C4-2B (cell line): ENCODE measurements at regions not wholly inside any gene's neighbourhood (a gene's known extent, or its start where the extent isn't known, plus 50 kb on each side); places are given as distances from the start of the nearest gene placed in this dataset.
A peak's percentile ranks its signal among the peaks of the same experiment; 100 is the strongest.
"Not testable (repeated sequence)": the region's sequence is repeated elsewhere in the genome, so short reads cannot be mapped to it uniquely, and the experiment has no call there.

Experiments
- H3K27ac ChIP-seq: fragments of 450-650 bp; 2 replicates; pipeline ENCODE4 v1.5.1; 2017
- ZFX ChIP-seq: fragments of 450-650 bp; IDR thresholded peaks from 2 replicates; pipeline ENCODE4 v1.6.1; 2017
- TF ChIP-seq, protein P1 (sequence below): fragments of 450-650 bp; conservative IDR thresholded peaks from 2 replicates; pipeline ENCODE4 v1.5.1; 2017; ENCODE audit warnings: mild to moderate bottlenecking

DNA sequence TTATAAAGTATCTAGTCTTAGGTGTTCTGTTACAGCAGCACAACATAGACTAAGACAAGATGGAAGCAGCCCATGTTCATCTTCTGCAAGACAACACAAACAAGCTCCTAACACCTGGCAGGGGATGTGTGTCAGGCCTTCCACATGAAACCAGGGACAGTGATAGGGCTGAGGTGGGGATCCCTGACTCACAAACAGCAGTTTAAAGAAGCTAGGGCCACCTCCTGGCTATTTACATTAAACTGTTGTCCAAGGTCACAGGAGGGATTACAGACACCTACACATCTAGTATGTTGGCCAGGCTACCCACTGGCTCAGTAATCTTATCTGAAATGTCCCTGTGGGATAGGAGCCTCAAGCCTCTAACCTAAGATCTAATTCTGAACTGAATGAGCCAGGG, 211.3 kb downstream of the MINAR1 start:
- TF ChIP-seq, protein P1, sequence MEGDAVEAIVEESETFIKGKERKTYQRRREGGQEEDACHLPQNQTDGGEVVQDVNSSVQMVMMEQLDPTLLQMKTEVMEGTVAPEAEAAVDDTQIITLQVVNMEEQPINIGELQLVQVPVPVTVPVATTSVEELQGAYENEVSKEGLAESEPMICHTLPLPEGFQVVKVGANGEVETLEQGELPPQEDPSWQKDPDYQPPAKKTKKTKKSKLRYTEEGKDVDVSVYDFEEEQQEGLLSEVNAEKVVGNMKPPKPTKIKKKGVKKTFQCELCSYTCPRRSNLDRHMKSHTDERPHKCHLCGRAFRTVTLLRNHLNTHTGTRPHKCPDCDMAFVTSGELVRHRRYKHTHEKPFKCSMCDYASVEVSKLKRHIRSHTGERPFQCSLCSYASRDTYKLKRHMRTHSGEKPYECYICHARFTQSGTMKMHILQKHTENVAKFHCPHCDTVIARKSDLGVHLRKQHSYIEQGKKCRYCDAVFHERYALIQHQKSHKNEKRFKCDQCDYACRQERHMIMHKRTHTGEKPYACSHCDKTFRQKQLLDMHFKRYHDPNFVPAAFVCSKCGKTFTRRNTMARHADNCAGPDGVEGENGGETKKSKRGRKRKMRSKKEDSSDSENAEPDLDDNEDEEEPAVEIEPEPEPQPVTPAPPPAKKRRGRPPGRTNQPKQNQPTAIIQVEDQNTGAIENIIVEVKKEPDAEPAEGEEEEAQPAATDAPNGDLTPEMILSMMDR: no peak
- no peak for TF ChIP-seq ZFX
- H3K27ac ChIP-seq: no peak overlapping the region

DNA sequence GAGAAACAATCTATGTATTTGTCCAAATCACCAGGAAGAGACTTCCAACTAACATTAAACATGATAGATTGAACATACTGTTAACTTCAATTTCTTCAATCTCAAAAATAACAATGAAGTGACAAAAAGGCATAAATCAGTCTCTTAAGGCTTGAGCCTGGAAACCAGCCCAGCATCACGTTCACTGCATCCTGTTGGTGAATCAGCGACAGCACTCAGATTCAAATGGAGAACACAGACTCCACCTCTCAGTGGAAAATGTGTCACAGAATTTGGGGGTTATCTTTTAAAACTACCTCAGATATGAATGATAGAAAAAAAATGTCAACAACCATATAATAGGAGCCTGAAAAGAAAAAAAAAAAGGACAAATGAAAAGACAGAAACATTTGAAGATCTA, 212.0 kb downstream of the MINAR1 start:
- no peak for TF ChIP-seq ZFX
- TF ChIP-seq, protein P1: no peak
- no peak overlapping the region for H3K27ac ChIP-seq

DNA sequence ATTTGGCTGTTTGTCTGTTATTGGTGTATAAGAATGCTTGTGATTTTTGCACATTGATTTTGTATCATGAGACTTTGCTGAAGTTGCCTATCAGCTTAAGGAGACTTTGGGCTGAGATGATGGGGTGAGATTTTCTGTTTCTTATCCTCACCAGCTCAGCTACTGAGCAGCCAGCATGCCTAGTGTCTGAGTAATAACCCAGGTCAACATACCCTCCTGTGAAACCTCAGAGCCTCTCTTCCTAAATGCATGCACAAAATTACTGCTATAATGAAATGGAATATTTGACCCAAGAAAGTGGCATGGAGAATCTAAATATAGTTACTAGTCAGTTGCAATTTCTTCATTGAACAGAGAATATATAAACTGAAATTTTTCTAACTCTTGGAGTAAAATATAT, 220.8 kb downstream of the MINAR1 start:
- not testable (repeated sequence) for H3K27ac ChIP-seq

DNA sequence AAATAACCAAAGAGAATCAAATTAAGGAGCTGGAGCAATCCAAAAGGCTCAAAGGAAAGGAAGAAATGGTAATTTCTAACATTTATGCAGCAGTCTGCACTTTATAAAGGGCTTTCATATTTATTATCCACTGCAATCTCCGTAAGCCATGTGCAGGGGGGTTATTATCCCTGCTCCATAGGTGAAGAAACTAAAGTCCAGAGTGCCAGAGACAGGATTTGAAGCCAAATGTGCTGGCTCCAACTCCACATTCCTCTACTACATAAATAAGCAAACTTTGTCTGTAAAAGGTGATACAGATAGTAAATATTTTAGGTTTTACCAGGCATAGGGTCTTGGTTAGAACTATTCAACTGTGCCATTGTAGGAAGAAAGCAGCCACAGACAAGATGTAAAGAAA, 221.4 kb downstream of the MINAR1 start:
- TF ChIP-seq ZFX: no peak
- TF ChIP-seq, protein P1: no peak
- H3K27ac ChIP-seq: no peak overlapping the region

DNA sequence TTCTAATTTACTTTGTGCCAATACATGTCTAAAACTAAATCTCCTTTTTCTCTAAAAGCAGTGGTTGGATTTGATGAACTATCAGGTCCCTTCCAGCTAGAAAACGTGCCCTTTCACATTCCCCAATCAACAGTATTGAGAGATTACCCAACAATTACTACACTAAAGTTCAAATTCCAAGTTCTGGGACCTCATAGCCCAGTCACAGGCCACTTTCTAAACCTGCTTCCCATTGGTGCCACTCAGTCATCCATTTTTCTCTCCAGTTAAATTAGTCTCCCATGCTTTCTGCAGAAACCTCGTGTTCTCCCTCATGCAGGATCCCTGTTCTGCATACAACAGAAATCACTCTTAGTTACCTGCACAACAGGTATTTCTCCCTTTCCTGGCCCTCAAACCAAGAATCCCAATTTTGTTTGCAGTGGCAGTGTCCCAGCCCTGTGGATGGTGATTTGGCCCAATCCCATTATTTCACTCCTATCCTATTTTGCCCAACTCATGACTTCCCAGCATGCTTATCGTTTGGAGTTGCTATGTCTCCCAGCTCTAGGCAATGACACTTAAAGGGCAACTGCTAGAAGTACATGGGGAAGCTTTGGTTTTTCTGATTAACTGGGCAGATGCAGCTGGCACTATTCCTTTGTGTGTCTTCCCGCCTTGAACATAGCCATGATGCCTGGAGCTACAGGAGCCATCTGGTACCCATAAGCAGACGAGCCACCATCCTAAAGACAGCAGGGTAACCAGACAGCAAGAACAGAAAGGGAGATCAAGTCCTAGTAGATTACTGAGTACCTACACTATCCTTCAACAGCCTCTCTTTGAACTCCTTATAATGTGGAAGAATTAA, 224.2 kb downstream of the MINAR1 start:
- TF ChIP-seq ZFX: no peak
- peak overlapping the region; percentile 69; the same call in 1 of the 2 replicates for H3K27ac ChIP-seq

DNA sequence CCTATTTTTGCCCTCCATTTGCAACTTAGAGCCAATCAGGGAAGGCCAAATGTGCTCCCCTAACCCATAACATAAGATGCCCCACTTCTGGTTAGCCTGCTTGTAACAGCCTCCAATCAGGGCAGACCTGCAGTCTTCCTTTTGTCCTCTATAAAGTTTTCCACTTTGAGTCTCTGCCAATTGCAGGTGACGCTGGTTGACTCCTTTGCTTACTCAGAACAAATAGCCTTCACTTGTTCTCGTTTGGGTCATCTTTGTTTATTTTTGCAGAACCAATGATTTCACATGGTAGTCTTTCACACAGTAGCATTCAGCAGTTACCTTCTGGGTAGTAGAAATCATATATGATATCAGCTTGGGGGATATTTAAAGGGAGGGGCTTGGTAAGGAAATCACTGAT, 225.6 kb downstream of the MINAR1 start:
- TF ChIP-seq, protein P1: no peak
- no peak for TF ChIP-seq ZFX
- peak overlapping the region; percentile 64; the same call in 1 of the 2 replicates for H3K27ac ChIP-seq

DNA sequence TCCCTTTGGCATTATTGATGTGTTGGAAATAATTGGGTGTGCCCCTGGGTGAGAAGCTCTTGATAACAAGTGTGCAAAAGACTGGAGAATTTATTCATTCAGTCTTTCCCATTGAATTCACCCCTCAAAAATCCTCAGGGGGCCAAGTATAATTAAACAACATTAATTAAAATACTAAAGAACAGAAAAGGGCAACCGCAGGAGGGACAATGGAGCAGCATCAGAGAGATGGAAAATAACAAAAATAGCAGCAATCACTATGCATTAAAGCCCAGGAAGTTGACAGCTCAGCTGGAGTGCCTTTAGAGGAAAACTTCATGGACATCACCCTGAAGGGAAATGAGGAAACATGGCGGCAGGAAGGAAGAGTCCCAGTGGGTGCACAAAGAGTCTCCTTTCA, 227.6 kb downstream of the MINAR1 start:
- H3K27ac ChIP-seq: no peak overlapping the region
- TF ChIP-seq, protein P1: no peak
- no peak for TF ChIP-seq ZFX

DNA sequence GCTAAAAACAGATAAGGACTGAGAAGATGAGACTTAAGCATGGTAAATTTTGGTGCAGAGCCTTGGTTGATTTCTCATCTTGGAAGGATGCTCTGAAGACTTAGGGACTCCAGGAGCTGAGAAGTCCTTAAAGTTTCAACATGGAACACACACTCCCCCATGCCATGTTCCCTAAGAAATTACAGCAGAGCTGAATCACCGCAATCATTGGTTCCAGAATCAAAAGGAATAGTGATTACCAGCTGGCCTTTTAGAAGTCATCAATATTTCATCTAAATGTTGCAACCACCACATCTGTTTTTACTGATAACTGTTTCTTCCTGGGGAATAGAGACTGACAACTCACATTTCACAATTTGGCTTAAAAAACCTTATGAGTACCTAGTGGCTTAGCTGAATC, 229.3 kb downstream of the MINAR1 start:
- TF ChIP-seq, protein P1: no peak
- TF ChIP-seq ZFX: no peak
- H3K27ac ChIP-seq: no peak overlapping the region
